ENCODE measurements at regions not wholly inside any gene's neighbourhood (a gene's known extent, or its start where the extent isn't known, plus 50 kb on each side); places are given as distances from the start of the nearest gene placed in this dataset.

DNA sequence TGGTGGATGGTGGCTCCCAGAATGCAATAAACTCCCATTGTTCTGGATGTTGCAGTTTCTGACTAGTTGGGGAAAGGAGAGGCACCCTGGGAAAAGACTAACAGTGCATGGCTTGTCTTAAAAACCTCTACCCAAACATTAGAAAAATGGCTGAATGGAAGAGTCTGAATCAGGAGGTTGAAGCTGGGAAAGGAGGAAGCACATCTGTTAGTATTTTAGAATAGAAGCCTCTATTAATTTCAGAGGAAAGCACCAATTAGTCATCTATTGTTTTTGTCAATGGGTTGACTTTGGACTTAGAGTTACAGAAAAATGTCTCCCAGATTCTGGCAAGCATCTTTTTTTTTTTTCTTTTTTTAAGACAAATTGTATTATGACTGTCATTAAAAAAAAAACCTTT is 56.1 kb upstream of the ELMO1 start:
- POLR2A ChIA-PET: no interaction called here
- no peaks in the 10 kb centered on the region for H3K36me3 Mint-ChIP-seq
- peaks cover 11% of the 10 kb centered on the region for H3K27me3 Mint-ChIP-seq
- intact Hi-C loops (cut with micrococcal nuclease): no loop called here
- CTCF ChIA-PET: interaction anchor here (1.3 to 5.6 kb wide), 2 partner anchors 9 to 220 kb away, joined by 5 to 44 read pairs; no protein-coding TSS in a partner anchor
- no peak overlapping the region for H3K4me3 Mint-ChIP-seq
- DNase-seq: no peak
- H3K27ac Mint-ChIP-seq: no peak overlapping the region
- H3K4me1 Mint-ChIP-seq (ENCODE audit: low read depth): no peaks in the 10 kb centered on the region
- no peaks in the 10 kb centered on the region for H3K9me3 Mint-ChIP-seq

- Mint-ChIP-seq H3K4me1 (ENCODE audit: low read depth) (no peaks in the 10 kb centered on the region), H3K27me3 (peaks cover 11% of the 10 kb centered on the region), H3K36me3 (no peaks in the 10 kb centered on the region), H3K27ac (no peak overlapping the region), H3K9me3 (no peaks in the 10 kb centered on the region), H3K4me3 (no peak overlapping the region)
- ChIA-PET POLR2A (no interaction called here), CTCF (interaction anchor here (0.7 to 5.6 kb wide), 5 partner anchors 10 to 297 kb away, joined by 3 to 44 read pairs (median 5); no protein-coding TSS in a partner anchor)
- intact Hi-C loops (cut with micrococcal nuclease): no loop called here
- DNase-seq: no peak
Observed at GRCh38 chr7:37505750-37506353, 57.2 kb upstream of the ELMO1 start.

DNA sequence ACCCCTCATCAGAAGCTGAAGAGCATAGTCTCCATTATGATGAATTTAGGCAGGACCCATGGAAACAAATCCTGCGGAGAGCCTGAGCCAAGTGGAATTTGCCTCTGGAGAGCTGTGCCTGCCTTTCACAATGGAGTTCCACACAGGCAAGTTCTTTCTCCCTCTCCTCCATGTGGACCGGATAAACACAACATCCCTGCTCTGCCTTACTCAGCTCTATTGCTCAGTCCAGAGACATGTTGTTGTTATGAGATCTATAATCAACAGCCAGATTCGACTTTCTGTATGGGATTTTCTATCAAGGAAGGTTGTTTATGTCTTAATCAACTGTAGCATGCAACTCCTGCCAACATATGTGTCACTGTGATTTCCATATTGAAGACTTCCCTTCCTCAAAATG is 59.5 kb upstream of the ELMO1 start:
- no peak for DNase-seq
- H3K27me3 Mint-ChIP-seq: peaks cover 11% of the 10 kb centered on the region
- H3K27ac Mint-ChIP-seq: no peak overlapping the region
- no peaks in the 10 kb centered on the region for H3K9me3 Mint-ChIP-seq
- intact Hi-C loops (cut with micrococcal nuclease): no loop called here
- ChIA-PET POLR2A (no interaction called here), CTCF (interaction anchor here (1.1 to 5.6 kb wide), 6 partner anchors 12 to 299 kb away, joined by 3 to 44 read pairs (median 10); no protein-coding TSS in a partner anchor)
- no peaks in the 10 kb centered on the region for H3K4me1 Mint-ChIP-seq (ENCODE audit: low read depth)
- H3K4me3 Mint-ChIP-seq: no peak overlapping the region
- no peaks in the 10 kb centered on the region for H3K36me3 Mint-ChIP-seq

GRCh38 chr7:37510043-37510634 is 61.5 kb upstream of the ELMO1 start:
- CTCF ChIA-PET: interaction anchor here (0.6 to 5.6 kb wide), 10 partner anchors 9 to 275 kb away, joined by 3 to 44 read pairs (median 4); no protein-coding TSS in a partner anchor
- no peaks in the 10 kb centered on the region for H3K4me1 Mint-ChIP-seq (ENCODE audit: low read depth)
- intact Hi-C loops (cut with micrococcal nuclease): loop anchor here (1.0 kb wide), 1 partner anchor 302 kb away; no protein-coding TSS in a partner anchor
- peak; percentile 33 for DNase-seq
- no peaks in the 10 kb centered on the region for H3K9me3 Mint-ChIP-seq
- no peak overlapping the region for H3K27ac Mint-ChIP-seq
- H3K36me3 Mint-ChIP-seq: no peaks in the 10 kb centered on the region
- POLR2A ChIA-PET: no interaction called here
- H3K4me3 Mint-ChIP-seq: no peak overlapping the region
- peaks cover 7% of the 10 kb centered on the region for H3K27me3 Mint-ChIP-seq

DNA sequence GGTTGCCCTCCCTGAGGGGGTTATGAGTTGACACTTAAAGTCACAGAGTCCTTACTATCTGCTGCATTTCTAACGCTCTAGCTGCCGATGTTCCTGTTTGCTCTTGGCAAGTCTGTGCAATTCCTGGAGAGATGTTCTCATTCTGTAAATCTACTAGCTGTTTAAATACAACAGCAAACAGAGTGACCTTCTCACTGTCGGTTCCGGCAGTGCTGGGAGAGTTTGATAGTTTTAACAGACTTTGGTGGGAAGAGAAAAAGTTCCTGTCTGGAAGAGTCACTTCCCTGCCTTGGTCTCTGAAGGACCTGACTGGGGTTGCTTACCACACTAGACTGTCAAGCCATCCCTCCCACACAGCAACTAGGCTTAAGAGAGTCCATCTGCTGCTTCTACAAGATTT is 63.3 kb upstream of the ELMO1 start:
- H3K27ac Mint-ChIP-seq: no peak overlapping the region
- intact Hi-C loops (cut with micrococcal nuclease): no loop called here
- CTCF ChIA-PET: interaction anchor here (1.0 to 1.1 kb wide), 2 partner anchors 8 to 17 kb away, joined by 4 read pairs; no protein-coding TSS in a partner anchor
- H3K4me1 Mint-ChIP-seq (ENCODE audit: low read depth): no peaks in the 10 kb centered on the region
- no peaks in the 10 kb centered on the region for H3K9me3 Mint-ChIP-seq
- DNase-seq: no peak
- peaks cover 7% of the 10 kb centered on the region for H3K27me3 Mint-ChIP-seq
- H3K36me3 Mint-ChIP-seq: no peaks in the 10 kb centered on the region
- H3K4me3 Mint-ChIP-seq: no peak overlapping the region
- POLR2A ChIA-PET: no interaction called here

DNA sequence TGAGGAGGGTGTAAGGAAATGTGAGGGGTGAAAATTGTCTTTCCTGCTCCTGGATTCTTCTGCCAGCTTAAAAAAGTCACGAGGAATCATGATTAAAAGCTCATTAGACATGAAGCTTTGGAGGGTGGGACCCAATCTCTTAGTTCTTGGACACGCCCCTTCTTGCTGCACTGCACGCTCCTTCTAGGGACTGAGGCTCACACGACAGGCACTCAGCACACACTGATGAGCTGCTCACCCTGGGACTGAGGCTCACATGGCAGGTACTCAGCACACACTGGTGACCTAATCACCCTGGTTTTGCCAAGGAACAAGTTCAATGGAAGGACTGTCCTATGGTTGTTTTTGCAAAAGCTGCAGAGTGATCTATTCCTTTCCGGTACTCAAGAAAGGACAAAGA is 65.8 kb upstream of the ELMO1 start:
- no peak overlapping the region for H3K4me3 Mint-ChIP-seq
- H3K36me3 Mint-ChIP-seq: no peaks in the 10 kb centered on the region
- H3K27me3 Mint-ChIP-seq: no peaks in the 10 kb centered on the region
- no peaks in the 10 kb centered on the region for H3K4me1 Mint-ChIP-seq (ENCODE audit: low read depth)
- no peaks in the 10 kb centered on the region for H3K9me3 Mint-ChIP-seq
- no peak overlapping the region for H3K27ac Mint-ChIP-seq
- intact Hi-C loops (cut with micrococcal nuclease): no loop called here
- ChIA-PET CTCF (interaction anchor here (0.9 kb wide), 1 partner anchor 19 kb away, joined by 3 read pairs; no protein-coding TSS in a partner anchor), POLR2A (no interaction called here)
- no peak for DNase-seq

DNA sequence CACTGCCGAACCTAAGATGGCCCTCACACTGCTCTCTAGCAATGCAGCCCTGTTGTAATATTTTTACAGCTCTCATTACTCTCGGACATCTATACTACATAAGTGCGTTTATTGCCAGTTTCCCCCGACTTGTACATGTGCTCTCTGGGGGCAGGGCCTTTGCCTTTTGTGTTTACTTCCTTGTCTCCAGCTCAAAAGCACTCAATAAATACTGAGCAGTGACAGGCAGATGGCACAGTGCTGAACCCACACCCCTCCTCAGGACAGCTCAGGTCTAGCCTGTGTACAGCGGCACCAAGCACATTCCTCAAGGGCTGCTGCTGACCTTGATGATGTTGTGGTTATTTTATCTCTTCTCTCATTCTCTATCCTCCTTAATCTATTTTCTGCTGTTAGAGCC is 68.0 kb upstream of the ELMO1 start:
- CTCF ChIA-PET: no interaction called here
- no peak for DNase-seq
- no peaks in the 10 kb centered on the region for H3K4me1 Mint-ChIP-seq (ENCODE audit: low read depth)

GRCh38 chr7:37518266-37518665 is 69.6 kb upstream of the ELMO1 start:
- Mint-ChIP-seq H3K9me3 (no peaks in the 10 kb centered on the region), H3K27ac (no peak overlapping the region), H3K4me3 (no peak overlapping the region), H3K4me1 (ENCODE audit: low read depth) (no peaks in the 10 kb centered on the region), H3K27me3 (no peaks in the 10 kb centered on the region), H3K36me3 (no peaks in the 10 kb centered on the region)
- ChIA-PET CTCF (interaction anchor here (0.5 kb wide), 1 partner anchor 318 kb away, joined by 4 read pairs; no protein-coding TSS in a partner anchor), POLR2A (no interaction called here)
- intact Hi-C loops (cut with micrococcal nuclease): no loop called here
- no peak for DNase-seq

More for the DNA sequence above, 68.0 kb upstream of the ELMO1 start:
- Mint-ChIP-seq H3K27me3 (no peaks in the 10 kb centered on the region), H3K9me3 (no peaks in the 10 kb centered on the region), H3K4me3 (no peak overlapping the region), H3K36me3 (no peaks in the 10 kb centered on the region), H3K27ac (no peak overlapping the region)
- POLR2A ChIA-PET: no interaction called here
- intact Hi-C loops (cut with micrococcal nuclease): no loop called here

- intact Hi-C loops (cut with micrococcal nuclease): no loop called here
- H3K36me3 Mint-ChIP-seq: no peaks in the 10 kb centered on the region
- ChIA-PET CTCF (no interaction called here), POLR2A (no interaction called here)
- no peaks in the 10 kb centered on the region for H3K4me1 Mint-ChIP-seq (ENCODE audit: low read depth)
- no peak overlapping the region for H3K27ac Mint-ChIP-seq
- H3K4me3 Mint-ChIP-seq: no peak overlapping the region
- no peaks in the 10 kb centered on the region for H3K9me3 Mint-ChIP-seq
- peaks cover 11% of the 10 kb centered on the region for H3K27me3 Mint-ChIP-seq
- no peak for DNase-seq
Observed at GRCh38 chr7:37524056-37524455, 75.4 kb upstream of the ELMO1 start.

DNA sequence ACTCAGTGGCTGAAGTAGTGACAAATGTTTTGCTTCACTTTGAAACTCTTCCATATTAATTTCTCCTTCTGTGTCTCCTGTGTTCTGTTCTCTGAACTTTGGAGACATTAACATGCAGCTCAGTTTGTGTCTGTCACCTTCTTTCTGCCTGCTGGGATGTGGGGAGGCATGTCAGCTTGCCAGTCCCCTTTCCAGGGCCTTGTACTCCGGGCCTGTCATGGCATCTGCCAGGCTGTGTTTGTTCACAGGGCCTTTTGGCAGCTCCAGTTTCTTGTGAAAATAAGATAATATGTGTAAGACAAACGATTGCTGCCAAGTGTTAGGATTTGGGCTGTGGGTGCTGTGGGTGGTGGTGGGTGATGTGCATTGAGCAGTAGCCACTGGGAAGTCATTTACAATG is 76.1 kb upstream of the ELMO1 start:
- Mint-ChIP-seq H3K9me3 (no peaks in the 10 kb centered on the region), H3K27me3 (peaks cover 11% of the 10 kb centered on the region), H3K27ac (no peak overlapping the region), H3K4me3 (no peak overlapping the region), H3K36me3 (no peaks in the 10 kb centered on the region), H3K4me1 (ENCODE audit: low read depth) (no peaks in the 10 kb centered on the region)
- ChIA-PET CTCF (no interaction called here), POLR2A (no interaction called here)
- intact Hi-C loops (cut with micrococcal nuclease): no loop called here
- no peak for DNase-seq

DNA sequence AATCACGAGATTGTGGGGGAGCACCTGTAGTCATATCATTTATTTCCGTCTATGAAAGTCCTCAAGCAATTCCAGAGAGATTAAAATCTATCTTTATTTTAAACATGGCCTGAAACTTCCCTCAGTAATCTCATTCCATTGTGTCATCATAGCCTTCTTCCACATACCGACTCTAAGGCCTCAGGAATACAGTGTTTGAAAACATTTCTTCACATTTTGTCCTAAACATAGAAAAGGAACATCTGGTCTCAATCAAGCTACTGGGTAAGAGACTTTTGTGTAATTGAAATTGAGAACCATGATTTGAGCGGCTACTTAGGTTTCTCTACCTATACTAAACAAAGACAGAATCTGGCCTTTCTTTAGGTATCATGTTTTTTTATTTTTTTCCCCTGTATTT is 78.0 kb upstream of the ELMO1 start:
- ChIA-PET CTCF (interaction anchor here (0.9 kb wide), 1 partner anchor 9 kb away, joined by 3 read pairs; no protein-coding TSS in a partner anchor), POLR2A (no interaction called here)
- H3K9me3 Mint-ChIP-seq: no peaks in the 10 kb centered on the region
- no peak overlapping the region for H3K4me3 Mint-ChIP-seq
- no peaks in the 10 kb centered on the region for H3K4me1 Mint-ChIP-seq (ENCODE audit: low read depth)
- H3K27ac Mint-ChIP-seq: no peak overlapping the region
- intact Hi-C loops (cut with micrococcal nuclease): no loop called here
- H3K36me3 Mint-ChIP-seq: no peaks in the 10 kb centered on the region
- peaks cover 13% of the 10 kb centered on the region for H3K27me3 Mint-ChIP-seq
- DNase-seq: no peak

DNA sequence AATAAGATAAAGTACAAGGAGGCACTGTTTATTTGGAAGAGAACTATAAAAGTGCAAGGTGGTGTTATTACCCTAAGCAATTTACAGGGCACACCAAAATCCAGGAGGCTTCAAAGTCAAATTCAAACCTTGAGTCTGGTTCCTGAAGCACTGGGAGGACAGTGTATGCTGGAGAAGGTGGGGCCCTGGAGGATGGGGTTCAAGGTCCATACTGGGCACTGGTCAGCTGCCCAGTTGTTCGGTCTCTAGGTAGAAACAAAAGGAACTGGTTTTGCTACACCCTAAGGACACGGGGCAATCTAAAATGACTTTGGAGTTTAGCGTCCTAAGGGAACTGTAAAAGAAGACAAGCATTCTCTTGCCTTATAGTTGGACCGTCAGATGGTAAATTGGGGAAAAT is 78.4 kb upstream of the ELMO1 start:
- H3K27me3 Mint-ChIP-seq: peaks cover 13% of the 10 kb centered on the region
- DNase-seq: no peak
- H3K27ac Mint-ChIP-seq: no peak overlapping the region
- no peak overlapping the region for H3K4me3 Mint-ChIP-seq
- intact Hi-C loops (cut with micrococcal nuclease): no loop called here
- H3K36me3 Mint-ChIP-seq: no peaks in the 10 kb centered on the region
- ChIA-PET CTCF (interaction anchor here (0.9 kb wide), 1 partner anchor 10 kb away, joined by 3 read pairs; no protein-coding TSS in a partner anchor), POLR2A (no interaction called here)
- H3K4me1 Mint-ChIP-seq (ENCODE audit: low read depth): no peaks in the 10 kb centered on the region
- H3K9me3 Mint-ChIP-seq: no peaks in the 10 kb centered on the region

- POLR2A ChIA-PET: no interaction called here
- Mint-ChIP-seq H3K36me3 (no peaks in the 10 kb centered on the region), H3K4me1 (ENCODE audit: low read depth) (no peaks in the 10 kb centered on the region), H3K9me3 (peaks cover 4% of the 10 kb centered on the region), H3K27ac (no peak overlapping the region), H3K27me3 (peaks cover 14% of the 10 kb centered on the region), H3K4me3 (no peak overlapping the region)
- intact Hi-C loops (cut with micrococcal nuclease): no loop called here
- CTCF ChIA-PET: interaction anchor here (0.6 kb wide), 1 partner anchor 331 kb away, joined by 3 read pairs; no protein-coding TSS in a partner anchor
- DNase-seq: no peak
Observed at GRCh38 chr7:37531225-37531624, 82.6 kb upstream of the ELMO1 start.
